ENCODE measurements at regions not wholly inside any gene's neighbourhood (a gene's known extent, or its start where the extent isn't known, plus 50 kb on each side); places are given as distances from the start of the nearest gene placed in this dataset.

DNA sequence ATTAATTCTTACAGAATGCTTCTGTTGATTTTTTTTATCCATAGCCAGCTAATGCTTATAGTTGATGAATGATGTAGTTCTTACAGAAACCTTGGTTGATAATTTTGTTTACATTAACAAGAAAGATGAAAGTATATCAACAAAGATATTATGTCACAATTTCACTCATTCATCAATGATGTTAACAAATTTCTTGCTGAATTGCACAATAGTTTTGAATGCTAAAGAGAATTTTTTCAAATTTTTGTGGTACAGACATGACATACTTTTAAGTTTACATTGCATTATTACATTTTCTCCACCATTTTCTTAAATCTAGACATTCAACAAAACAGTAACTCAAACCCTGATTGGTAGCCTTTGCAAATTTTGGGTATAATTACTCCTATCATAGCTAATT is 236.3 kb downstream of the FOXD2 start:
- TF ChIP-seq CTCF (IDR thresholded peaks at IDR 0.05): no peak
- no peak overlapping the region for H3K4me3 Mint-ChIP-seq (ENCODE audit: unreplicated experiment)
- peaks cover 4% of the 10 kb centered on the region for H3K36me3 Mint-ChIP-seq (ENCODE audit: unreplicated experiment)
- no peak overlapping the region for H3K27ac Mint-ChIP-seq (ENCODE audit: unreplicated experiment)
- peaks cover 14% of the 10 kb centered on the region for H3K9me3 Mint-ChIP-seq (ENCODE audit: unreplicated experiment)
- DNase-seq (ENCODE audit: extremely low spot score, unreplicated experiment): no peak
- peaks cover 19% of the 10 kb centered on the region for H3K27me3 Mint-ChIP-seq (ENCODE audit: unreplicated experiment)
- peaks cover 3% of the 10 kb centered on the region for H3K4me1 Mint-ChIP-seq (ENCODE audit: unreplicated experiment)

GRCh38 chr1:47675047-47675675 is 237.3 kb downstream of the FOXD2 start:
- H3K36me3 Mint-ChIP-seq (ENCODE audit: unreplicated experiment): peaks cover 4% of the 10 kb centered on the region
- H3K4me1 Mint-ChIP-seq (ENCODE audit: unreplicated experiment): peaks cover 8% of the 10 kb centered on the region
- TF ChIP-seq CTCF (IDR thresholded peaks at IDR 0.05): no peak
- H3K9me3 Mint-ChIP-seq (ENCODE audit: unreplicated experiment): peaks cover 14% of the 10 kb centered on the region
- peaks cover 16% of the 10 kb centered on the region for H3K27me3 Mint-ChIP-seq (ENCODE audit: unreplicated experiment)
- no peak overlapping the region for H3K4me3 Mint-ChIP-seq (ENCODE audit: unreplicated experiment)
- no peak overlapping the region for H3K27ac Mint-ChIP-seq (ENCODE audit: unreplicated experiment)
- peak; percentile 49 for DNase-seq (ENCODE audit: extremely low spot score, unreplicated experiment)

DNA sequence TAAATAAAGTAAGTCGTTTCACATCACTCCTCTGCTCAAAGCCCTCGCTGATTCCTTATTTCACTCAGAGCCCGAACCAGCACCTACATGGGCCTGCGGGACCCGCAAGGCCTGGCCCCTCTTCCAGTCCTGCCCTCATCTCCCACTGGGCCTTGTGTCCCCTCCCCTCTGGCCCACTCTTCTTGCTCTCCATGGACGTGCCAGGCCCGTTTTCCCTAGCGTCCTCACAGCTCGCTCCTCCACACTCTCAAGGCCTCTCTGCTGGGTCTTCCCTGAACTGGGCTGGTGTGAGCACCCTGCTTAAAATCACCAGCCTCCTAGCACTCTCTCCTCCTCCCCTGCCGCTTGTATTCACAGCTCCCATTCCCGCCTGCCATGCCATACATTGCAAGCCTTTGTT is 237.9 kb downstream of the FOXD2 start:
- H3K4me1 Mint-ChIP-seq (ENCODE audit: unreplicated experiment): peaks cover 8% of the 10 kb centered on the region
- peaks cover 4% of the 10 kb centered on the region for H3K36me3 Mint-ChIP-seq (ENCODE audit: unreplicated experiment)
- H3K9me3 Mint-ChIP-seq (ENCODE audit: unreplicated experiment): peaks cover 14% of the 10 kb centered on the region
- peaks cover 11% of the 10 kb centered on the region for H3K27me3 Mint-ChIP-seq (ENCODE audit: unreplicated experiment)
- no peak overlapping the region for H3K27ac Mint-ChIP-seq (ENCODE audit: unreplicated experiment)
- peak; percentile 67 for DNase-seq (ENCODE audit: extremely low spot score, unreplicated experiment)
- no peak overlapping the region for H3K4me3 Mint-ChIP-seq (ENCODE audit: unreplicated experiment)
- TF ChIP-seq CTCF (IDR thresholded peaks at IDR 0.05): no peak

DNA sequence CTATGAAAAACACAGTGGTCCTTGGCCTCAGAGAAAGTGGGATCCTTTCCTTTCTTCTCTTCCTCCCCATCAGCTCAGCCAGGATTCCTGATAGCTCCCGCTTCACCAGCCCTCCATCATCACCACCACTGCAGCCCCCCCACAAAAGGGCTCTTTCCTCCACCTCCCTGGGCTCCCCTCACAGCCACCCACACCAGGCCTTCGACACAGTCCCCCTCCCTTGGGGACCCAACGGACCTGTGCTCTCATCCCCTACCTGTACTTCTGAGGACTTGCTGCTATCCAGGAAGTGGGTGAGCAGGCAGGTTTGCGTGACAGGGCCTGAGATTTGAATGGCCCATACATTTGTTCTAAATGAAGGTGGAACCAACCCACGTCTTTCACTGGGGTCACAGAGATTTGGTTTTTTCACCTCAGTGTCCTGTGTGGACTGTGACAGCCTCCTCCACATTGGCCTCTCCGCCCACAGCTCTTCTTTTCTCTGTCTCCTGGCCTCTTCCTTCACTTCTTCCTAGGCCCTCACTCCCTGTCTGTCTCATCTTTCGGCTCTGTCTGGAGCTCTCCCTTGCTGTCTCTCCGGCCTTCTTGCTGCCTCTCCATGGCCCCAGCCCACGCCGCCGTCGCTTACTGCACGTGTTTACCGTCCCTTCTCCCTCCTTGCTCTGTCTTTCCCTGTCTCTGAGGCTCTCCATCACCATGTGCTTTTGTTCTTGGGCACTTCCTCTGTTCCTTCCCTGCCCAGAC is 238.6 kb downstream of the FOXD2 start:
- TF ChIP-seq CTCF (IDR thresholded peaks at IDR 0.05): no peak
- Mint-ChIP-seq H3K36me3 (ENCODE audit: unreplicated experiment) (peaks cover 4% of the 10 kb centered on the region), H3K4me3 (ENCODE audit: unreplicated experiment) (no peak overlapping the region), H3K27me3 (ENCODE audit: unreplicated experiment) (peaks cover 5% of the 10 kb centered on the region), H3K4me1 (ENCODE audit: unreplicated experiment) (peaks cover 8% of the 10 kb centered on the region), H3K9me3 (ENCODE audit: unreplicated experiment) (peaks cover 14% of the 10 kb centered on the region), H3K27ac (ENCODE audit: unreplicated experiment) (no peak overlapping the region)
- DNase-seq (ENCODE audit: extremely low spot score, unreplicated experiment): peak; percentile 82

DNA sequence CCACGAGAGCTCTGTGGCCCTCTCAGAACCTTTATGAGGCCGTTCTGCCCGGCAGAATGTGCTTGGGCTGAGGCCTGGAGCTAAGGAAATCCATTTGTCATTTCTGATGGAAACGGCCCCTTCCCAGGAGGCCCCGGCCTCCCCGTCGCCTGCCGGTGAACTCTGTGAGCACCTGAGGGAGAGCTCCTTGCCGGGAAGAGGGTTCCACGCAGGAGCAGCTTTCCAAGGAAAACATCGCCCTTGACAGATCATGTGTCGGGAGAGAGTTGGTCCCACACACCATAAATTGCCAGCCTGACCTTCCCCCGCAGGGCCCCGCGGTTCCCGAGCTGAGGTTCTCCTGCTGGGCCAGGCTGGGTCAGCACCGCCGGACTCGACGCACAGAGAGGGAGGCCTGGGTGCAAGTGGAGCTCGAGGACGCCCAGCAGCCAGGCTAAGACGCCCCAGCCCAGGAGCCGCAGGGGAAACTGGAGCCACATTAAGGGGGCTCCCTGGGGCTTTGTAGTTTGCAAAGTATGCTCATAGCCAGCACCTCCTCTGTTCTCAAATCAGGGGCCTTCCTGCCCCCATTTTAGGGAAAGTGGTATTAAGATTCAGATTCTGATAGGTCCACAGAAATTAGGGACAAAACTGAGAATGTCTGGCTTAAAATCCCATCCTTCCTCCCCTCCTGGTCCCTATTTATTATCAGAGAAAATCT is 239.5 kb downstream of the FOXD2 start:
- H3K27me3 Mint-ChIP-seq (ENCODE audit: unreplicated experiment): peaks cover 3% of the 10 kb centered on the region
- peak; percentile 73 for DNase-seq (ENCODE audit: extremely low spot score, unreplicated experiment)
- peaks cover 8% of the 10 kb centered on the region for H3K4me1 Mint-ChIP-seq (ENCODE audit: unreplicated experiment)
- H3K4me3 Mint-ChIP-seq (ENCODE audit: unreplicated experiment): no peak overlapping the region
- TF ChIP-seq CTCF (IDR thresholded peaks at IDR 0.05): no peak
- H3K27ac Mint-ChIP-seq (ENCODE audit: unreplicated experiment): no peak overlapping the region
- H3K36me3 Mint-ChIP-seq (ENCODE audit: unreplicated experiment): peaks cover 4% of the 10 kb centered on the region
- H3K9me3 Mint-ChIP-seq (ENCODE audit: unreplicated experiment): peaks cover 10% of the 10 kb centered on the region
